ENCODE measurements at regions not wholly inside any gene's neighbourhood (a gene's known extent, or its start where the extent isn't known, plus 50 kb on each side); places are given as distances from the start of the nearest gene placed in this dataset.

- Mint-ChIP-seq H3K4me3 (no peak overlapping the region), H3K4me1 (no peaks in the 10 kb centered on the region)
- CTCF ChIA-PET: no interaction called here
These were observed 77.6 kb upstream of the PCDH17 start for GRCh38 chr13:57553932-57554331.

GRCh38 chr13:57558051-57558467 is 73.5 kb upstream of the PCDH17 start:
- Mint-ChIP-seq H3K36me3 (no peaks in the 10 kb centered on the region), H3K27ac (no peak overlapping the region), H3K4me3 (no peak overlapping the region), H3K9me3 (peaks cover 0 to 21% (median 7%) of the 10 kb centered on the region in 11 donors), H3K4me1 (no peaks in the 10 kb centered on the region), H3K27me3 (no peaks in the 10 kb centered on the region)
- Histone ChIP-seq H3K27ac (ENCODE audit: low read depth, low read length) (no peak overlapping the region), H3K9me3 (ENCODE audit: control insufficient read depth in 2 of 3, low read length in 3 of 3) (no peaks in the 10 kb centered on the region), H3K36me3 (ENCODE audit: control insufficient read depth in 2 of 3, insufficient read depth in 3 of 3, low read length in 3 of 3) (no peaks in the 10 kb centered on the region), H3K27me3 (ENCODE audit: control insufficient read depth in 2 of 2, insufficient read depth in 2 of 2, low read length in 2 of 2) (no peaks in the 10 kb centered on the region), H3K4me3 (ENCODE audit: low read length) (no peak overlapping the region), H3K4me1 (ENCODE audit: control insufficient read depth in 2 of 2, insufficient read depth in 2 of 2, low read length in 2 of 2) (no peaks in the 10 kb centered on the region)
- ATAC-seq: no peak
- intact Hi-C loops (cut with micrococcal nuclease): no loop called here
- no peak for DNase-seq
- CTCF ChIA-PET: no interaction called here
- POLR2A ChIA-PET: no interaction called here

More at GRCh38 chr13:57553932-57554331, 77.6 kb upstream of the PCDH17 start:
- H3K4me1 ChIP-seq (ENCODE audit: control insufficient read depth in 2 of 2, insufficient read depth in 2 of 2, low read length in 2 of 2): no peaks in the 10 kb centered on the region
- H3K9me3 ChIP-seq (ENCODE audit: control insufficient read depth in 2 of 3, low read length in 3 of 3): no peaks in the 10 kb centered on the region
- intact Hi-C loops (cut with micrococcal nuclease): no loop called here
- DNase-seq (no peak), ATAC-seq (no peak)
- no peaks in the 10 kb centered on the region for H3K36me3 ChIP-seq (ENCODE audit: control insufficient read depth in 2 of 3, insufficient read depth in 3 of 3, low read length in 3 of 3)
- H3K4me3 ChIP-seq (ENCODE audit: low read length): no peak overlapping the region
- H3K27me3 Mint-ChIP-seq: no peaks in the 10 kb centered on the region
- POLR2A ChIA-PET: no interaction called here
- no peaks in the 10 kb centered on the region for H3K27me3 ChIP-seq (ENCODE audit: control insufficient read depth in 2 of 2, insufficient read depth in 2 of 2, low read length in 2 of 2)
- no peaks in the 10 kb centered on the region for H3K36me3 Mint-ChIP-seq
- no peak overlapping the region for H3K27ac ChIP-seq (ENCODE audit: low read depth, low read length)
- H3K27ac Mint-ChIP-seq: no peak overlapping the region
- H3K9me3 Mint-ChIP-seq: peaks cover 0 to 23% (median 7%) of the 10 kb centered on the region in 11 donors

- peaks cover 2 to 22% (median 10%) of the 10 kb centered on the region in 11 donors for H3K9me3 Mint-ChIP-seq
- H3K4me3 ChIP-seq (ENCODE audit: low read length): no peak overlapping the region
- H3K27me3 Mint-ChIP-seq: no peaks in the 10 kb centered on the region
- ATAC-seq (no peak), DNase-seq (no peak)
- POLR2A ChIA-PET: no interaction called here
- no peak overlapping the region for H3K27ac ChIP-seq (ENCODE audit: low read depth, low read length)
- no peaks in the 10 kb centered on the region for H3K36me3 Mint-ChIP-seq
- H3K4me3 Mint-ChIP-seq: no peak overlapping the region
- no peak overlapping the region for H3K27ac Mint-ChIP-seq
- H3K4me1 ChIP-seq (ENCODE audit: control insufficient read depth in 2 of 2, insufficient read depth in 2 of 2, low read length in 2 of 2): no peaks in the 10 kb centered on the region
- H3K36me3 ChIP-seq (ENCODE audit: control insufficient read depth in 2 of 3, insufficient read depth in 3 of 3, low read length in 3 of 3): no peaks in the 10 kb centered on the region
- intact Hi-C loops (cut with micrococcal nuclease): no loop called here
- CTCF ChIA-PET: no interaction called here
- no peaks in the 10 kb centered on the region for H3K9me3 ChIP-seq (ENCODE audit: control insufficient read depth in 2 of 3, low read length in 3 of 3)
- no peaks in the 10 kb centered on the region for H3K27me3 ChIP-seq (ENCODE audit: control insufficient read depth in 2 of 2, insufficient read depth in 2 of 2, low read length in 2 of 2)
- H3K4me1 Mint-ChIP-seq: no peaks in the 10 kb centered on the region
These were observed 62.7 kb upstream of the PCDH17 start for GRCh38 chr13:57568865-57569264.

- Mint-ChIP-seq H3K4me1 (no peaks in the 10 kb centered on the region), H3K9me3 (peaks cover 0 to 22% (median 11%) of the 10 kb centered on the region in 11 donors), H3K36me3 (no peaks in the 10 kb centered on the region), H3K27me3 (no peaks in the 10 kb centered on the region), H3K4me3 (no peak overlapping the region), H3K27ac (no peak overlapping the region)
- Histone ChIP-seq H3K4me3 (ENCODE audit: low read length) (no peak overlapping the region), H3K27me3 (ENCODE audit: control insufficient read depth in 2 of 2, insufficient read depth in 2 of 2, low read length in 2 of 2) (no peaks in the 10 kb centered on the region), H3K27ac (ENCODE audit: low read depth, low read length) (no peak overlapping the region), H3K36me3 (ENCODE audit: control insufficient read depth in 2 of 3, insufficient read depth in 3 of 3, low read length in 3 of 3) (no peaks in the 10 kb centered on the region), H3K9me3 (ENCODE audit: control insufficient read depth in 2 of 3, low read length in 3 of 3) (no peaks in the 10 kb centered on the region), H3K4me1 (ENCODE audit: control insufficient read depth in 2 of 2, insufficient read depth in 2 of 2, low read length in 2 of 2) (no peaks in the 10 kb centered on the region)
- ChIA-PET CTCF (no interaction called here), POLR2A (no interaction called here)
- intact Hi-C loops (cut with micrococcal nuclease): no loop called here
- ATAC-seq (no peak), DNase-seq (no peak)
These were observed 61.6 kb upstream of the PCDH17 start for GRCh38 chr13:57569986-57570385.

Data from naive thymus-derived CD4-positive, alpha-beta T cell (primary cell).